Nephron progenitor cell (in vitro differentiated cells): ENCODE measurements at regions not wholly inside any gene's neighbourhood (a gene's known extent, or its start where the extent isn't known, plus 50 kb on each side); places are given as distances from the start of the nearest gene placed in this dataset.

ENCODE experiments used
- DNase-seq: peaks from one replicate; pipeline ENCODE4 v3.0.0; 2021
- H3K27ac Mint-ChIP-seq: 2 replicates; pipeline ENCODE4 v1.8.0; 2021; ENCODE audit warnings: mild to moderate bottlenecking, moderate library complexity, mixed read lengths
- H3K27me3 Mint-ChIP-seq: 2 replicates; pipeline ENCODE4 v1.8.0; 2021; ENCODE audit warnings: mild to moderate bottlenecking, low read depth, mixed read lengths; ENCODE audit not compliant: poor library complexity
- H3K36me3 Mint-ChIP-seq: 2 replicates; pipeline ENCODE4 v1.8.0; 2021; ENCODE audit warnings: low read depth, mixed read lengths
- H3K4me1 Mint-ChIP-seq: 2 replicates; pipeline ENCODE4 v1.8.0; 2021; ENCODE audit warnings: mixed read lengths
- H3K4me3 Mint-ChIP-seq: 2 replicates; pipeline ENCODE4 v1.8.0; 2021; ENCODE audit warnings: mild to moderate bottlenecking, moderate library complexity, mixed read lengths
- H3K9me3 Mint-ChIP-seq: 2 replicates; pipeline ENCODE4 v1.8.0; 2021; ENCODE audit warnings: mild to moderate bottlenecking, moderate library complexity, mixed read lengths
- CTCF ChIP-seq: fragments of 200-600 bp; sonication (generic); IDR thresholded peaks from 2 replicates; pipeline ENCODE4 v1.5.0; 2021; ENCODE audit warnings: antibody characterized with exemption

GRCh38 chr3:166900866-166901577, 479.1 kb downstream of the ZBBX start:
- H3K36me3 Mint-ChIP-seq, result no peaks in the 10 kb centered on the region
- no peaks in the 10 kb centered on the region for H3K27me3 Mint-ChIP-seq
- DNase-seq, result no peak
- no peaks in the 10 kb centered on the region for H3K4me1 Mint-ChIP-seq
- H3K4me3 Mint-ChIP-seq, result no peak overlapping the region
- no peak for TF ChIP-seq CTCF
- H3K9me3 Mint-ChIP-seq, result no peaks in the 10 kb centered on the region
- H3K27ac Mint-ChIP-seq, result no peak overlapping the region

- no peak for TF ChIP-seq CTCF
- no peak for DNase-seq
- H3K27ac Mint-ChIP-seq, result no peak overlapping the region
- no peaks in the 10 kb centered on the region for H3K36me3 Mint-ChIP-seq
- H3K27me3 Mint-ChIP-seq, result no peaks in the 10 kb centered on the region
- no peak overlapping the region for H3K4me3 Mint-ChIP-seq
- H3K9me3 Mint-ChIP-seq, result no peaks in the 10 kb centered on the region
- no peaks in the 10 kb centered on the region for H3K4me1 Mint-ChIP-seq
These were observed 482.3 kb downstream of the ZBBX start for GRCh38 chr3:166897811-166898210.

- Mint-ChIP-seq H3K4me1 (no peaks in the 10 kb centered on the region), H3K9me3 (no peaks in the 10 kb centered on the region), H3K4me3 (no peak overlapping the region), H3K27ac (no peak overlapping the region), H3K36me3 (no peaks in the 10 kb centered on the region), H3K27me3 (peaks cover 5% of the 10 kb centered on the region)
- no peak for TF ChIP-seq CTCF
- no peak for DNase-seq
These were observed 490.9 kb downstream of the ZBBX start for GRCh38 chr3:166889241-166889640.

GRCh38 chr3:166879661-166880060, 500.4 kb downstream of the ZBBX start:
- peaks cover 6% of the 10 kb centered on the region for H3K9me3 Mint-ChIP-seq
- H3K27ac Mint-ChIP-seq, result no peak overlapping the region
- no peaks in the 10 kb centered on the region for H3K4me1 Mint-ChIP-seq
- TF ChIP-seq CTCF, result no peak
- H3K27me3 Mint-ChIP-seq, result no peaks in the 10 kb centered on the region
- DNase-seq, result no peak
- H3K36me3 Mint-ChIP-seq, result no peaks in the 10 kb centered on the region
- no peak overlapping the region for H3K4me3 Mint-ChIP-seq

GRCh38 chr3:166877971-166878370, 502.1 kb downstream of the ZBBX start:
- Mint-ChIP-seq H3K9me3 (peaks cover 6% of the 10 kb centered on the region), H3K36me3 (no peaks in the 10 kb centered on the region), H3K4me1 (no peaks in the 10 kb centered on the region), H3K4me3 (no peak overlapping the region), H3K27ac (no peak overlapping the region), H3K27me3 (peaks cover 2% of the 10 kb centered on the region)
- no peak for TF ChIP-seq CTCF
- DNase-seq, result no peak
